ENCODE measurements at regions not wholly inside any gene's neighbourhood (a gene's known extent, or its start where the extent isn't known, plus 50 kb on each side); places are given as distances from the start of the nearest gene placed in this dataset.

DNA sequence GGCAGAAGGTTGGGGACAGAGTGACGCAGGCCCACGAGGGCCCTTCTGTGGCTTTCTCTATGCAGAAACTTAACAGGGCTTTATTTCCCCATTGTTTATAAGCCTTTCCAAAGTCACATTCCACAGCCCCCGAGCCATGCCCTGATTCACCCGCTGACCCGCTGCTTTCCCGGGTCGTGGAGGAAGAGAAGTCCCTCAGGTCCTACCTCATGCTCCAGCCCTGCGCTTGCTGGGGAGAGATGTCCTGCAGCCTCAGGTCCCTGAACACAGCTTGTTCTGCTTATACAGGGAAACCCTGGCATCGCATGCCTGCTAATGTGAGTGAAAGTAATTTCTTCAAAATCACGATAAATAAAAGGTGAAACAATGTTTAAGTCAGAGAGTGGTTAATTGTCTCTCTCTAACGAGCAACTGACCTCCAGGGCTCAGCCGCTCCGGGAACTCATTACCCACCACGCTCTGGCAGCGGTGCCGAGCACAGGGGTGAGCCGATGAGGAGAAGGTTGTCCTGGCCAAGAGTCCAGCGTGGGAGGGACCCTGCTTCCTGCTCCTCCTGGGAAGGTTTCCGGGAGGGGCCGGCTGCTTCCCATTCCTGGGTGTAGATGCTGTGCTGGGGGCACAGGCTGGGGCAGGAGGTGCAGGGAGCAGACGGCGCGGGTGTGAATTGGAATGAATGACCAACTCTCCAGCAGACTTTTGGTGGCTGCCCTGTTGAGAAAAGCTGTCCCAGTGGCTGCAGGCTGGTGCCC is 595.2 kb downstream of the BRD1 start:
- TF ChIP-seq TAF1 (IDR thresholded peaks at IDR 0.05; ENCODE audit: low read depth, low read length) (no peak), POLR2A (IDR thresholded peaks at IDR 0.05; ENCODE audit: low read depth, low read length) (no peak), POLR2AphosphoS5 (IDR thresholded peaks at IDR 0.05; ENCODE audit: low read depth, low read length) (no peak), PAX5 (IDR thresholded peaks at IDR 0.05; ENCODE audit: insufficient read depth, low read length, severe bottlenecking) (no peak), SPI1 (IDR thresholded peaks at IDR 0.05; ENCODE audit: low read depth, low read length) (no peak), POU2F2 (IDR thresholded peaks at IDR 0.05; ENCODE audit: low read depth, low read length) (no peak)

Data from GM12891 (cell line).